ENCODE measurements at regions not wholly inside any gene's neighbourhood (a gene's known extent, or its start where the extent isn't known, plus 50 kb on each side); places are given as distances from the start of the nearest gene placed in this dataset.

DNA sequence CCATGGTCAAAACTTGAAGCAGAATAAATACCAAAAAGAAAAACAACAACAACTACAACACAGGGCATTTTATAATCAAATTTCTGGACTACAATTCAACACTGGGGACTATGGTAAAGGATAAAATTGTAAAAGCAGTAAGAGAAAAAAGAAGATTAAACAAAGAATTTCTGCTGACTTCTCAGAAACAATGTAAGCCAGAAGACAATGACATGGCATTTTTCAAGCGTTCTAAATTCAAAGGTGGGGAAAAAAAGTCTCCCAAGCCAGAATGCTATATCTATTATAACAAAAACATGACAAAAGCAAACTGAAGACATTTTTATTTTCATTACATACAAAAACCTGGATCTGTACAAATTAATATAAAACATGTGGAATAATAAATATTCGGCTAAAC, 433.1 kb downstream of the NPHP4 start:
- TF ChIP-seq SRF (IDR thresholded peaks at IDR 0.05; ENCODE audit: low read depth) (no peak), CTCF (IDR thresholded peaks at IDR 0.05 in 2 of 3, conservative IDR thresholded peaks at IDR 0.05 in 1 of 3; ENCODE audit: borderline replicate concordance in 1 of 3, insufficient read depth in 1 of 3, low read depth in 2 of 3, low read length in 2 of 3) (no peak), EZH2 (IDR thresholded peaks at IDR 0.05) (no peak), ELF1 (IDR thresholded peaks at IDR 0.05; ENCODE audit: borderline replicate concordance, low read depth) (no peak), TCF7L2 (IDR thresholded peaks at IDR 0.05; ENCODE audit: borderline replicate concordance, extremely low read depth, insufficient read depth, insufficient read length) (no peak), POLR2A (IDR thresholded peaks at IDR 0.05; ENCODE audit: borderline replicate concordance, extremely low read depth, insufficient read depth, insufficient read length) (no peak), EZH2phosphoT487 (IDR thresholded peaks at IDR 0.05; ENCODE audit: borderline replicate concordance) (no peak), CEBPB (IDR thresholded peaks at IDR 0.05; ENCODE audit: low read depth) (no peak)
- TF ChIP-seq, protein P1, sequence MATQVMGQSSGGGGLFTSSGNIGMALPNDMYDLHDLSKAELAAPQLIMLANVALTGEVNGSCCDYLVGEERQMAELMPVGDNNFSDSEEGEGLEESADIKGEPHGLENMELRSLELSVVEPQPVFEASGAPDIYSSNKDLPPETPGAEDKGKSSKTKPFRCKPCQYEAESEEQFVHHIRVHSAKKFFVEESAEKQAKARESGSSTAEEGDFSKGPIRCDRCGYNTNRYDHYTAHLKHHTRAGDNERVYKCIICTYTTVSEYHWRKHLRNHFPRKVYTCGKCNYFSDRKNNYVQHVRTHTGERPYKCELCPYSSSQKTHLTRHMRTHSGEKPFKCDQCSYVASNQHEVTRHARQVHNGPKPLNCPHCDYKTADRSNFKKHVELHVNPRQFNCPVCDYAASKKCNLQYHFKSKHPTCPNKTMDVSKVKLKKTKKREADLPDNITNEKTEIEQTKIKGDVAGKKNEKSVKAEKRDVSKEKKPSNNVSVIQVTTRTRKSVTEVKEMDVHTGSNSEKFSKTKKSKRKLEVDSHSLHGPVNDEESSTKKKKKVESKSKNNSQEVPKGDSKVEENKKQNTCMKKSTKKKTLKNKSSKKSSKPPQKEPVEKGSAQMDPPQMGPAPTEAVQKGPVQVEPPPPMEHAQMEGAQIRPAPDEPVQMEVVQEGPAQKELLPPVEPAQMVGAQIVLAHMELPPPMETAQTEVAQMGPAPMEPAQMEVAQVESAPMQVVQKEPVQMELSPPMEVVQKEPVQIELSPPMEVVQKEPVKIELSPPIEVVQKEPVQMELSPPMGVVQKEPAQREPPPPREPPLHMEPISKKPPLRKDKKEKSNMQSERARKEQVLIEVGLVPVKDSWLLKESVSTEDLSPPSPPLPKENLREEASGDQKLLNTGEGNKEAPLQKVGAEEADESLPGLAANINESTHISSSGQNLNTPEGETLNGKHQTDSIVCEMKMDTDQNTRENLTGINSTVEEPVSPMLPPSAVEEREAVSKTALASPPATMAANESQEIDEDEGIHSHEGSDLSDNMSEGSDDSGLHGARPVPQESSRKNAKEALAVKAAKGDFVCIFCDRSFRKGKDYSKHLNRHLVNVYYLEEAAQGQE (IDR thresholded peaks at IDR 0.05; ENCODE audit: low read depth): no peak
- TF ChIP-seq, protein P2, sequence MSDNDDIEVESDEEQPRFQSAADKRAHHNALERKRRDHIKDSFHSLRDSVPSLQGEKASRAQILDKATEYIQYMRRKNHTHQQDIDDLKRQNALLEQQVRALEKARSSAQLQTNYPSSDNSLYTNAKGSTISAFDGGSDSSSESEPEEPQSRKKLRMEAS (IDR thresholded peaks at IDR 0.05): no peak

Data from HCT116 (cell line).